ENCODE measurements at regions not wholly inside any gene's neighbourhood (a gene's known extent, or its start where the extent isn't known, plus 50 kb on each side); places are given as distances from the start of the nearest gene placed in this dataset.

DNA sequence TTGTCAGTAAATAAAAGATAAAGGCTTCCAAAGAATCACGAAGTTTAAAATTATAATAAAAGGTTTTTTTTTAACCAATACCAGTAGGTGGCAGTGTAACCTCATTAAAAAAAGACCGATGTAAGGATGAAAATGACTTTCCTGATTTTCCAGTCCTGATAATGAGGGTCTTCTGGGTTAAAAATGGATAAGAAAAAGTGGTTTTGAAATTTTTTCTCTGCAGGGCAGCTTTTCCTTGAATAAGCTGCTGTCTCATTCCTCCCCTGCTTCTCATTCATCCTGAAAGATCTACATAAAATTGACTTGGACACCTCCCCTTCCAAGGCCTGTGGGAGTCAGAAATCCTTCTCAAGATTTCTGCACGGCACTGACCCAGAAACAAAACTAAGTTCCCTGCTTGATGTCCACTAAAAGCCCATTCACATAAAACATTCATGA lies 58.9 kb upstream of the FBXO33 start:
- Histone ChIP-seq H3K36me3 (ENCODE audit: control insufficient read depth, insufficient read depth, low read length) (no peaks in the 10 kb centered on the region), H3K4me1 (ENCODE audit: control insufficient read depth, extremely low read depth, insufficient read depth, low read length) (peaks cover 6% of the 10 kb centered on the region), H3K4me3 (replicated peaks in 1 of 4; ENCODE audit: control extremely low read depth in 1 of 4, insufficient read depth in 1 of 4, low read depth in 3 of 4, low read length in 4 of 4) (no peak overlapping the region), H3K27me3 (ENCODE audit: control insufficient read depth, insufficient read depth, low read length) (no peaks in the 10 kb centered on the region), H3K27ac (ENCODE audit: insufficient read depth, low read length) (no peak overlapping the region), H3K4me2 (ENCODE audit: extremely low read depth, insufficient read depth, low read length) (no peak overlapping the region), H4K20me1 (ENCODE audit: control insufficient read depth, extremely low read depth, insufficient read depth, low read length) (no peaks in the 10 kb centered on the region), H3K79me2 (ENCODE audit: control insufficient read depth, insufficient read depth, low read length) (no peaks in the 10 kb centered on the region), H3K9ac (ENCODE audit: insufficient read depth, low read length) (no peak overlapping the region), H3K9me3 (ENCODE audit: control insufficient read depth, insufficient read depth, low read depth, low read length) (no peaks in the 10 kb centered on the region), H2AFZ (ENCODE audit: low read length) (peak overlapping the region; percentile 64)
- DNase-seq (ENCODE audit: low read depth in 2 of 2): peak; percentile 33 to 53
- TF ChIP-seq, protein P1, sequence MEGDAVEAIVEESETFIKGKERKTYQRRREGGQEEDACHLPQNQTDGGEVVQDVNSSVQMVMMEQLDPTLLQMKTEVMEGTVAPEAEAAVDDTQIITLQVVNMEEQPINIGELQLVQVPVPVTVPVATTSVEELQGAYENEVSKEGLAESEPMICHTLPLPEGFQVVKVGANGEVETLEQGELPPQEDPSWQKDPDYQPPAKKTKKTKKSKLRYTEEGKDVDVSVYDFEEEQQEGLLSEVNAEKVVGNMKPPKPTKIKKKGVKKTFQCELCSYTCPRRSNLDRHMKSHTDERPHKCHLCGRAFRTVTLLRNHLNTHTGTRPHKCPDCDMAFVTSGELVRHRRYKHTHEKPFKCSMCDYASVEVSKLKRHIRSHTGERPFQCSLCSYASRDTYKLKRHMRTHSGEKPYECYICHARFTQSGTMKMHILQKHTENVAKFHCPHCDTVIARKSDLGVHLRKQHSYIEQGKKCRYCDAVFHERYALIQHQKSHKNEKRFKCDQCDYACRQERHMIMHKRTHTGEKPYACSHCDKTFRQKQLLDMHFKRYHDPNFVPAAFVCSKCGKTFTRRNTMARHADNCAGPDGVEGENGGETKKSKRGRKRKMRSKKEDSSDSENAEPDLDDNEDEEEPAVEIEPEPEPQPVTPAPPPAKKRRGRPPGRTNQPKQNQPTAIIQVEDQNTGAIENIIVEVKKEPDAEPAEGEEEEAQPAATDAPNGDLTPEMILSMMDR (conservative IDR thresholded peaks at IDR 0.05 in 1 of 2, IDR thresholded peaks at IDR 0.05 in 1 of 2; ENCODE audit: low read depth in 1 of 2, low read length in 2 of 2): peak in 1 of 2 donors; percentile 19
- TF ChIP-seq EZH2 (IDR thresholded peaks at IDR 0.05; ENCODE audit: low read length, missing control alignments): no peak

DNA sequence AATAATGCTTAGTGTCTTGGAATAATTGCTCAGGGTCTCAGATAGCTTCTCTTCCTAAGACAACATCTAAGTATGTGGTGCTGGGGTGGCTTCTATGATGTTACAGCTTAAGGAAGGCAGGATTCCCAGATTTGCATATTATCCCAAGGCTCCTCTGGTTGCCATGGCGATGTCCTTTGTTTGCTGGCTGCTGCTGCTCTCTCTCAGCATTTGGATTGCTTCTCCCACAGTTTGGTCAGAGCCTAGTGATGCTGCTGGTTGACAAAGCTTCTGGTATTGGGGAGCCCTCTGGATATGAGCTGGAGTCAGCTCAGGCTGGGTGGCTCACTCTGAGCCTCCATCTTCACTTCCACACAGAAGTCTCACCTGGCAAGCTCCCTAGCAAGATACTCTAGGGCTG lies 56.4 kb upstream of the FBXO33 start:
- peaks cover 6% of the 10 kb centered on the region for H3K4me1 ChIP-seq (ENCODE audit: control insufficient read depth, extremely low read depth, insufficient read depth, low read length)
- no peak overlapping the region for H3K4me2 ChIP-seq (ENCODE audit: extremely low read depth, insufficient read depth, low read length)
- H3K27me3 ChIP-seq (ENCODE audit: control insufficient read depth, insufficient read depth, low read length): no peaks in the 10 kb centered on the region
- peak; percentile 2 to 13 for DNase-seq (ENCODE audit: low read depth in 2 of 2)
- no peak for TF ChIP-seq EZH2 (IDR thresholded peaks at IDR 0.05; ENCODE audit: low read length, missing control alignments)
- H3K27ac ChIP-seq (ENCODE audit: insufficient read depth, low read length): no peak overlapping the region
- H3K4me3 ChIP-seq (replicated peaks in 1 of 4; ENCODE audit: control extremely low read depth in 1 of 4, insufficient read depth in 1 of 4, low read depth in 3 of 4, low read length in 4 of 4): no peak overlapping the region
- no peak overlapping the region for H2AFZ ChIP-seq (ENCODE audit: low read length)
- no peaks in the 10 kb centered on the region for H3K36me3 ChIP-seq (ENCODE audit: control insufficient read depth, insufficient read depth, low read length)
- H3K9me3 ChIP-seq (ENCODE audit: control insufficient read depth, insufficient read depth, low read depth, low read length): no peaks in the 10 kb centered on the region
- H3K9ac ChIP-seq (ENCODE audit: insufficient read depth, low read length): no peak overlapping the region
- H4K20me1 ChIP-seq (ENCODE audit: control insufficient read depth, extremely low read depth, insufficient read depth, low read length): no peaks in the 10 kb centered on the region
- no peaks in the 10 kb centered on the region for H3K79me2 ChIP-seq (ENCODE audit: control insufficient read depth, insufficient read depth, low read length)

DNA sequence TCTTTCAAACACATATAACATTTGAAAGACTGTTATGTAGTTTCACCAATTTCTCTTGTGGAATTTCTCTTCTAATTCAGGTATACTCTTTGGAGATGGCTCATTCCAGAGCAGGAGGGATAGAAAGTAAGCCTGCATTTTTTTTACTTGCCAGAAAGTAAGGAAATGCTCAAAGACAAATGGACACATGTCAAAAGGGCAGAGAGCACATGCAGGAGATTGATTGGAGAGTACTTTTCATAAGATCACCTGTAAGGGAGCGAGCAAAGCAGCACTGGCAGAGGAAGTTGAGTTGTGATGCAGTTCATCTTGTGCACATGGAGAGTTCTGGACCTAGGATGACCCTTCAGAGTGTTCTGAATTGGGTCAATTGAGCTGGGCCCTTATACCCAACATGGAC lies 51.4 kb upstream of the FBXO33 start:
- Histone ChIP-seq H3K79me2 (ENCODE audit: control insufficient read depth, insufficient read depth, low read length) (no peaks in the 10 kb centered on the region), H3K9me3 (ENCODE audit: control insufficient read depth, insufficient read depth, low read depth, low read length) (no peaks in the 10 kb centered on the region), H3K4me3 (replicated peaks in 1 of 4; ENCODE audit: control extremely low read depth in 1 of 4, insufficient read depth in 1 of 4, low read depth in 3 of 4, low read length in 4 of 4) (no peak overlapping the region), H2AFZ (ENCODE audit: low read length) (no peak overlapping the region), H3K27me3 (ENCODE audit: control insufficient read depth, insufficient read depth, low read length) (no peaks in the 10 kb centered on the region), H3K4me1 (ENCODE audit: control insufficient read depth, extremely low read depth, insufficient read depth, low read length) (no peaks in the 10 kb centered on the region), H4K20me1 (ENCODE audit: control insufficient read depth, extremely low read depth, insufficient read depth, low read length) (no peaks in the 10 kb centered on the region), H3K27ac (ENCODE audit: insufficient read depth, low read length) (no peak overlapping the region), H3K4me2 (ENCODE audit: extremely low read depth, insufficient read depth, low read length) (no peak overlapping the region), H3K9ac (ENCODE audit: insufficient read depth, low read length) (no peak overlapping the region), H3K36me3 (ENCODE audit: control insufficient read depth, insufficient read depth, low read length) (no peaks in the 10 kb centered on the region)
- TF ChIP-seq, protein P1 (conservative IDR thresholded peaks at IDR 0.05 in 1 of 2, IDR thresholded peaks at IDR 0.05 in 1 of 2; ENCODE audit: low read depth in 1 of 2, low read length in 2 of 2): no peak
- no peak for TF ChIP-seq EZH2 (IDR thresholded peaks at IDR 0.05; ENCODE audit: low read length, missing control alignments)
- DNase-seq (ENCODE audit: low read depth in 2 of 2): no peak

All from fibroblast of lung (primary cell).